GM23338 (cell line): ENCODE measurements at regions not wholly inside any gene's neighbourhood (a gene's known extent, or its start where the extent isn't known, plus 50 kb on each side); places are given as distances from the start of the nearest gene placed in this dataset.

Source experiments
- ATAC-seq: fragments of 200-7000 bp; cut with Tn5 transposase; 3 replicates; pipeline ENCODE4 v1.9.1; 2020
- DNase-seq: peaks from one replicate; pipeline ENCODE4 v3.0.0-alpha.2; 2015; ENCODE audit warnings: low spot score
- H2AFZ ChIP-seq: fragments of 200-600 bp; sonication (generic); 2 replicates; pipeline ENCODE4 v1.8.0; 2016; ENCODE audit warnings: antibody characterized with exemption, mild to moderate bottlenecking, moderate library complexity
- H3F3A ChIP-seq: fragments of 200-600 bp; sonication (generic); replicated peaks from 2 replicates; pipeline ENCODE4 v1.8.0; 2017; ENCODE audit warnings: antibody characterized with exemption, mixed run types, low read depth
- H3K27ac ChIP-seq: fragments of 200-600 bp; sonication (generic); 2 replicates; pipeline ENCODE4 v1.6.1; 2016; ENCODE audit warnings: low read depth
- H3K27me3 ChIP-seq: fragments of 200-600 bp; sonication (generic); 2 replicates; pipeline ENCODE4 v1.8.0; 2016; ENCODE audit warnings: mild to moderate bottlenecking, mixed run types, moderate library complexity; ENCODE audit not compliant: insufficient read depth
- H3K36me3 ChIP-seq: fragments of 200-600 bp; sonication (generic); 2 replicates; pipeline ENCODE4 v1.8.0; 2016; ENCODE audit warnings: mild to moderate bottlenecking; ENCODE audit not compliant: insufficient read depth
- H3K4me1 ChIP-seq: fragments of 200-600 bp; sonication (generic); 2 replicates; pipeline ENCODE4 v1.8.0; 2016; ENCODE audit warnings: mild to moderate bottlenecking, moderate library complexity; ENCODE audit not compliant: insufficient read depth
- H3K4me2 ChIP-seq: fragments of 200-600 bp; sonication (generic); 2 replicates; pipeline ENCODE4 v1.7.1; 2017; ENCODE audit warnings: mixed run types
- H3K4me3 ChIP-seq: fragments of 200-600 bp; sonication (generic); 2 replicates; pipeline ENCODE4 v1.6.1; 2016; ENCODE audit warnings: mixed run types
- H3K79me2 ChIP-seq: fragments of 200-600 bp; sonication (generic); replicated peaks from 2 replicates; pipeline ENCODE4 v1.8.0; 2017; ENCODE audit warnings: mild to moderate bottlenecking; ENCODE audit not compliant: insufficient read depth
- H3K9me2 ChIP-seq: fragments of 200-600 bp; sonication (generic); 2 replicates; pipeline ENCODE4 v1.8.0; 2017; ENCODE audit not compliant: insufficient read depth
- H4K20me1 ChIP-seq: fragments of 200-600 bp; sonication (generic); replicated peaks from 2 replicates; pipeline ENCODE4 v1.8.0; 2017; ENCODE audit warnings: mild to moderate bottlenecking; ENCODE audit not compliant: insufficient read depth
- H3K27ac Mint-ChIP-seq: 2 replicates; pipeline ENCODE4 v1.8.0; 2020; ENCODE audit warnings: inconsistent platforms, mild to moderate bottlenecking, moderate library complexity, mixed read lengths
- H3K27me3 Mint-ChIP-seq: 3 replicates; pipeline ENCODE4 v1.8.0; 2022; ENCODE audit warnings: low read depth, mild to moderate bottlenecking, moderate library complexity, mixed read lengths, inconsistent platforms; ENCODE audit not compliant: insufficient read depth, poor library complexity
- H3K36me3 Mint-ChIP-seq: 3 replicates; pipeline ENCODE4 v1.8.0; 2021; ENCODE audit warnings: low read depth, mild to moderate bottlenecking, inconsistent platforms, moderate library complexity, mixed read lengths
- H3K4me1 Mint-ChIP-seq: 3 replicates; pipeline ENCODE4 v1.8.0; 2020; ENCODE audit warnings: mild to moderate bottlenecking, inconsistent platforms, mixed read lengths
- H3K4me3 Mint-ChIP-seq: 3 replicates; pipeline ENCODE4 v1.8.0; 2021; ENCODE audit warnings: moderate library complexity, mild to moderate bottlenecking, inconsistent platforms, mixed read lengths
- H3K9me3 Mint-ChIP-seq: 3 replicates; pipeline ENCODE4 v1.8.0; 2020; ENCODE audit warnings: moderate library complexity, mild to moderate bottlenecking, inconsistent platforms, mixed read lengths
- CTCF ChIP-seq, 2 experiments: fragments of 200-600 bp in 1 of 2; sonication (generic) in 1 of 2; conservative IDR thresholded peaks; 2 replicates each; pipeline versions ENCODE4 v1.5.1 to v1.6.1; 2016 to 2017; ENCODE audit warnings: antibody characterized with exemption in 2 of 2, low read depth in 2 of 2, mild to moderate bottlenecking in 2 of 2, moderate library complexity in 1 of 2
- POLR2AphosphoS5 ChIP-seq: IDR thresholded peaks from 2 replicates; pipeline ENCODE4 v1.6.1; 2016; ENCODE audit warnings: antibody characterized with exemption, low read depth
- STAT1 ChIP-seq: IDR thresholded peaks from one replicate; pipeline ENCODE4 v1.6.1; 2016; ENCODE audit warnings: antibody characterized with exemption; ENCODE audit not compliant: unreplicated experiment
- ZNF462 ChIP-seq: fragments of 250-450 bp; sonication (Bioruptor Pico); IDR thresholded peaks from 2 replicates; pipeline ENCODE4 v1.5.0; 2020; ENCODE audit warnings: mild to moderate bottlenecking, moderate library complexity

GRCh38 chr3:73234354-73235014 is 173.0 kb downstream of the EBLN2 start:
- Histone ChIP-seq H3K4me2 (no peak overlapping the region), H3K4me1 (no peaks in the 10 kb centered on the region), H3K79me2 (no peaks in the 10 kb centered on the region), H4K20me1 (no peaks in the 10 kb centered on the region), H3K4me3 (no peak overlapping the region), H2AFZ (no peak overlapping the region), H3F3A (no peaks in the 10 kb centered on the region), H3K27ac (no peak overlapping the region), H3K9me2 (no peaks in the 10 kb centered on the region), H3K36me3 (no peaks in the 10 kb centered on the region), H3K27me3 (no peaks in the 10 kb centered on the region)
- TF ChIP-seq POLR2AphosphoS5, result no peak
- TF ChIP-seq CTCF (conservative IDR thresholded peaks at IDR 0.05; ENCODE audit: low read depth in 2 of 2), result no peak
- no peak for TF ChIP-seq ZNF462 (CRISPR knock-in tag)
- TF ChIP-seq STAT1, result no peak
- H3K27me3 Mint-ChIP-seq, result peaks cover 3% of the 10 kb centered on the region
- DNase-seq (no peak), ATAC-seq (no peak)
- no peaks in the 10 kb centered on the region for H3K36me3 Mint-ChIP-seq
- H3K4me1 Mint-ChIP-seq, result no peaks in the 10 kb centered on the region
- H3K27ac Mint-ChIP-seq, result no peak overlapping the region
- H3K9me3 Mint-ChIP-seq, result no peaks in the 10 kb centered on the region; the same call in 2 of the 3 replicates
- no peak overlapping the region for H3K4me3 Mint-ChIP-seq
